GM12874 (cell line): ENCODE measurements at regions not wholly inside any gene's neighbourhood (a gene's known extent, or its start where the extent isn't known, plus 50 kb on each side); places are given as distances from the start of the nearest gene placed in this dataset.

Experiments
- CTCF ChIP-seq: IDR thresholded peaks from 2 replicates; pipeline ENCODE4 v1.5.1; 2011; ENCODE audit warnings: low read depth, mild to moderate bottlenecking, control low read depth, low read length, moderate library complexity; ENCODE audit not compliant: insufficient read depth

GRCh38 chr15:55005679-55006078 is 191.1 kb downstream of the RSL24D1 start:
- TF ChIP-seq CTCF = no peak

GRCh38 chr15:55003965-55004873 is 192.5 kb downstream of the RSL24D1 start:
- no peak for TF ChIP-seq CTCF

- TF ChIP-seq CTCF = no peak
Measured at GRCh38 chr15:54998661-54999060, 198.1 kb downstream of the RSL24D1 start.

GRCh38 chr15:54990793-54991192 is 205.9 kb downstream of the RSL24D1 start:
- no peak for TF ChIP-seq CTCF

GRCh38 chr15:54987881-54988280 is 208.9 kb downstream of the RSL24D1 start:
- TF ChIP-seq CTCF = no peak

- TF ChIP-seq CTCF = no peak
Measured at GRCh38 chr15:54979964-54980363, 216.8 kb downstream of the RSL24D1 start.

GRCh38 chr15:54962637-54963036 is 234.1 kb downstream of the RSL24D1 start:
- TF ChIP-seq CTCF = no peak
